Thymus (tissue), 11 donors: ENCODE measurements at regions not wholly inside any gene's neighbourhood (a gene's known extent, or its start where the extent isn't known, plus 50 kb on each side); places are given as distances from the start of the nearest gene placed in this dataset.

Experiments
- DNase-seq, 9 donors: peaks; one replicate each; pipeline ENCODE4 v3.0.0-alpha.2; 2013; ENCODE audit warnings: low spot score in 9 of 9, low read depth in 6 of 9, missing footprints in 1 of 9
- H3K27ac ChIP-seq, 2 donors: one replicate each; pipeline ENCODE4 v1.5.1; 2013; ENCODE audit warnings: control low read depth in 1 of 2, low read depth in 1 of 2, low read length in 1 of 2, mild to moderate bottlenecking in 1 of 2, moderate library complexity in 1 of 2
- H3K27me3 ChIP-seq, 2 donors: one replicate each; pipeline ENCODE4 v1.5.1; 2013; ENCODE audit warnings: low read length in 1 of 2; ENCODE audit not compliant: control insufficient read depth in 2 of 2, insufficient read depth in 1 of 2
- H3K36me3 ChIP-seq, 2 donors: one replicate each; pipeline ENCODE4 v1.5.1; 2013; ENCODE audit warnings: low read length in 1 of 2, mild to moderate bottlenecking in 1 of 2, moderate library complexity in 1 of 2; ENCODE audit not compliant: control insufficient read depth in 2 of 2, insufficient read depth in 2 of 2
- H3K4me1 ChIP-seq, 2 donors: one replicate each; pipeline ENCODE4 v1.5.1; 2013; ENCODE audit warnings: low read length in 2 of 2; ENCODE audit not compliant: control insufficient read depth in 2 of 2, insufficient read depth in 2 of 2
- H3K4me3 ChIP-seq, 2 donors: one replicate each; pipeline ENCODE4 v1.5.1; 2013; ENCODE audit warnings: low read length in 2 of 2, control low read depth in 1 of 2, mild to moderate bottlenecking in 1 of 2
- H3K9me3 ChIP-seq, 2 donors: one replicate each; pipeline ENCODE4 v1.5.1; 2013; ENCODE audit warnings: low read length in 1 of 2, mild to moderate bottlenecking in 1 of 2; ENCODE audit not compliant: control insufficient read depth in 2 of 2, insufficient read depth in 1 of 2
- WGBS: extraction: QIAGEN DNeasy Blood & Tissue Kit; methylation state at CpG from one replicate; pipeline ENCODE4 v1.1.7; 2013; 5-methylcytosine and 5-hydroxymethylcytosine counted together
- donor health status: healthy.

DNA sequence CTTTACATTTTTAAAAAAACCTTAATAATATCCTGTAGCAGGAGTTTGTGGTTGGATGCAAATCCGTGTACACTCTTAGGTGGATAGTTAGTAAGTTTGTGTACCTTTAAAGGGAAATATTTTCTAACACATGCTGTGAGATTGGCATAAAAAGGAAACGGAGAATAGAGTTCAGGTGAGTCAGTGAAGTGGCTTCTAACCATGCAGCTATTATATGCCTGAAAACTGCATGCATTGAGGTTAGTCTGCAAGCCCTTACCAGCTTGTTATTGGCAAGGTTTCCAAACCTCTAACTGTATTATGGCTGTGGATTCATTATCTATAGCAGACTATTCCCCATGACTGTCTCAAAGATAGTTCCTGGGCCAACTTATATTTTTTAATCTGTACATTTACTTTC, 420.6 kb upstream of the MMS22L start:
- no peaks in the 10 kb centered on the region for H3K36me3 ChIP-seq
- no peak overlapping the region for H3K27ac ChIP-seq
- WGBS = 66% methylated on average over 2 of the region's 2 CpGs
- no peaks in the 10 kb centered on the region for H3K9me3 ChIP-seq
- no peaks in the 10 kb centered on the region for H3K27me3 ChIP-seq
- no peaks in the 10 kb centered on the region for H3K4me1 ChIP-seq
- no peak overlapping the region for H3K4me3 ChIP-seq
- DNase-seq = no peak

DNA sequence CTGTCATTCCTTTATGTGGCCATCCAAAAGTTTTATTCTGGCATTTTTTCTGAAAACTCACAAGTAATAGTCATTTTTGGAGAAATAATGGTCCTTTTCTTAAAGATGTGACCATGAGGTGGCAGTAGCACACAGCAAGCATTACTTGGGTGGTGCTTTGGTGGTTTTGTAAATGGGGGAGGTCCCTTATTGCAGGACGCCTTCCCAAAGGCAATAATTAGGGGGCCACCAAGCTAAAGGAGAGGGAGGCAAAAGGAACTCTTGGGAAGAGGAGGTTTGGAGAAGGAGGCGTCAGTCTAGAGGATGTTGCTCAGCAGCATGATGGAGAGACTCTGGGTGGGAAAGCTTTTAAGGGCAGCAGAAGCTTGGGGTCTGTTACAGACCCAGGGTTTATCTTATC, 422.6 kb upstream of the MMS22L start:
- Histone ChIP-seq H3K9me3 (no peaks in the 10 kb centered on the region), H3K4me1 (no peaks in the 10 kb centered on the region), H3K36me3 (no peaks in the 10 kb centered on the region), H3K27ac (no peak overlapping the region), H3K4me3 (no peak overlapping the region), H3K27me3 (no peaks in the 10 kb centered on the region)
- no peak for DNase-seq
- 24% methylated on average over 2 of the region's 2 CpGs for WGBS

- WGBS = 93% methylated on average over 4 of the region's 4 CpGs
Observed at GRCh38 chr6:97712751-97713150, 429.7 kb upstream of the MMS22L start.

DNA sequence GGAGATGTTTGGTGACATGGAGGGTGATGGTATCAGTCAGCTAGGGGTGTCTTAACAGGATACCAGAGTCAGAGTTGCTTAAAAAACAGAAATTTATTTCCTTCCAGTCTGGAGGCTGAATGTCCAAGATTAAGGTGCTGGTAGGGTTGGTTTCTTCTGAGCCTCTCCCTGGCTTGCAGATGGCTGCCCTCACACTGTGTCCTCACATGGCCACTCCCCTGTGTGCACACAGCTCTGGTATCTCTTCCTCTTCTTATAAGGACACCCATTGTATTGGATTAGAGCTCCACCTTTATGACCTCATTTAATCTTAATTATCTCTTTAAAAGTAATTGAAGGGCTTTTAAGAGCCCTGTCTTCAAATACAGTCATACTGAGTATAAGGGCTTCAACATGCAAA, 431.8 kb upstream of the MMS22L start:
- no peak overlapping the region for H3K4me3 ChIP-seq

More at GRCh38 chr6:97712751-97713150, 429.7 kb upstream of the MMS22L start:
- no peak overlapping the region for H3K4me3 ChIP-seq
- H3K27ac ChIP-seq = no peak overlapping the region
- no peaks in the 10 kb centered on the region for H3K27me3 ChIP-seq
- DNase-seq = no peak
- no peaks in the 10 kb centered on the region for H3K36me3 ChIP-seq
- no peaks in the 10 kb centered on the region for H3K4me1 ChIP-seq
- H3K9me3 ChIP-seq = no peaks in the 10 kb centered on the region

DNA sequence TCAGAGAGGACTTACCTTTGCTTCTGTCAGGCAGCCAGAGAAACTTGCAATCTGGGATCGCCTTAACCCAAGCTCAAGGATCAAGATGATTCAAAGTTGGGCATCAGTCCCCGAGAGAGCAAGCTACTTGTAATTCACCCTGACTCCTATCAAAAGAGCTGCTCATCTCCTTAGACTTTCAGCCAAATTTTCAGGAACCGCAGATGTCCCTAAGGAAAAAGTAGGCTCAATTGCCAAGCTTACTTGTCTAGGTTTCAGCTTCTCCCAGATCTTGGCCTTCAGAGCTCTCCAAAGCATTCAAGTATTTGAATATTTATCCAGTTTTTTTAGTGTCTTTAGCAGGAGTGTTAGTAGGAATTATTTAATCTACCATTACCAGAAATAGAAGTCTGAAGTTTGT, 434.1 kb upstream of the MMS22L start:
- WGBS = 93% methylated on average over 3 of the region's 3 CpGs
- Histone ChIP-seq H3K27me3 (no peaks in the 10 kb centered on the region), H3K27ac (no peak overlapping the region), H3K4me3 (no peak overlapping the region), H3K9me3 (no peaks in the 10 kb centered on the region), H3K4me1 (no peaks in the 10 kb centered on the region), H3K36me3 (no peaks in the 10 kb centered on the region)
- no peak for DNase-seq

More for the DNA sequence above, 431.8 kb upstream of the MMS22L start:
- Histone ChIP-seq H3K4me1 (no peaks in the 10 kb centered on the region), H3K36me3 (no peaks in the 10 kb centered on the region), H3K9me3 (no peaks in the 10 kb centered on the region), H3K27me3 (no peaks in the 10 kb centered on the region), H3K27ac (no peak overlapping the region)
- DNase-seq = no peak

DNA sequence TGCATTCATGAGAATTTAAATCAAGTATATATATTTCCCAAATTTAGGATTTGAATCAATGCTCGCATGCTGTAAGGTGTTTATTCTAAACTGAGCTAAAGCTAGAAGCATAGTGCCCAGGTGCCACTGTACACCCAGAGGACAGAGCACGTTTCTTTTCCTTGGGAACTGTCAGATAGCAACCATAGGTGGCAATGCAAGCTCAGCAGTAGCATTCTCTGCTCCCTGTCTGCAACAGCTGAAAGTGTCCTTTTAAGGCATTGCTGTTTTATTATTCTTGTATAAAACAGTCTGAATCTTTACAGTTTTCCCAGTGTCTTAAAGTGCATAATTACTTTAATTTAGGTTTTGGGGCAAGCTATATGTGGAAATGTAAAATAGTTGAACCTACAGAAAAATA, 443.4 kb upstream of the MMS22L start:
- 67% methylated on average over 2 of the region's 2 CpGs for WGBS
- DNase-seq = no peak
- Histone ChIP-seq H3K27me3 (no peaks in the 10 kb centered on the region), H3K27ac (no peak overlapping the region), H3K4me1 (no peaks in the 10 kb centered on the region), H3K36me3 (no peaks in the 10 kb centered on the region), H3K9me3 (no peaks in the 10 kb centered on the region), H3K4me3 (no peak overlapping the region)

- no peak for DNase-seq
- 95% methylated on average over 3 of the region's 3 CpGs for WGBS
- H3K36me3 ChIP-seq = no peaks in the 10 kb centered on the region
- H3K27me3 ChIP-seq = no peaks in the 10 kb centered on the region
- H3K27ac ChIP-seq = no peak overlapping the region
- H3K4me3 ChIP-seq = no peak overlapping the region
- H3K9me3 ChIP-seq = no peaks in the 10 kb centered on the region
- no peaks in the 10 kb centered on the region for H3K4me1 ChIP-seq
Observed at GRCh38 chr6:97732045-97732444, 449.0 kb upstream of the MMS22L start.

DNA sequence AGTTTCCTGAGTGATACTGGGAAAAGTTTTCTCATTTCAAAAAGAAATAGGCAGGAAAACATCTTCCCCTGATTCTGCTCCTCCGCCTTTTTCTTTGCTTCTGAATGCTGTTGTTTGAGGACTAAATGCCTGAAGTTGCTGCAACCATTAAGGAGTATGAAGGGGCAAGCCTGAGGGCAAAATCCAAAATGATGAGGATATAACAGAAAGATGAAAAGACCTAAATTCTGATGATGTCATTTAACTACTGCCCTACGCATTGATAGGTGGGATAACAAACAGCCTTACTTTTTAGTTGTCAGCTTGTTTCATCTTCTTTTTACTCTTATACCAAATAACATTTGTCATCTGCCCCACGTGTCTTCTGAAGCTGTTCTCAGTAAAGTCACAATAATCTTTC, 474.6 kb upstream of the MMS22L start:
- Histone ChIP-seq H3K4me1 (no peaks in the 10 kb centered on the region), H3K9me3 (no peaks in the 10 kb centered on the region), H3K36me3 (no peaks in the 10 kb centered on the region), H3K27me3 (no peaks in the 10 kb centered on the region), H3K27ac (no peak overlapping the region), H3K4me3 (no peak overlapping the region)
- 92% methylated on average over 3 of the region's 3 CpGs for WGBS
- no peak for DNase-seq

DNA sequence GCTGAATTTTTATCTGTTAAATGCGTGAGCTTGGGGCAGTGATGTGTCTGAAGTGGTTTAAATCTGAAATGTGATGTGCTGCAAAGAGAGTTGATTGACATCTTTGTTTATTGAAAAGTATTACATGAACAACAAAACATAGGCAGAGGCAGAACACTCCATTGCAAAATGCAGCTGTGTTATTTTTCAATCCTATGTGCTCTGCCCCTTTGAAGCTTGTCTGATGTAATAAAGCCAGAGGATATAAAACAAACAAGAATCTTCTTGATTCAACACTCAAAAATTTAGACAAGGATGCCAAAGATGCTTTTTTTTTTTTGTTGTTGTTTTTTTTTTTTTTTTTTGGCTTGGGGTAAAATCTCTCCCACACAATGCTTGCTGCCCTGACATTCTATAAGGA, 482.4 kb upstream of the MMS22L start:
- H3K9me3 ChIP-seq = no peaks in the 10 kb centered on the region
- no peaks in the 10 kb centered on the region for H3K27me3 ChIP-seq
- WGBS = 88% methylated on average over 1 of the region's 1 CpG
- no peak overlapping the region for H3K4me3 ChIP-seq
- no peaks in the 10 kb centered on the region for H3K4me1 ChIP-seq
- no peak overlapping the region for H3K27ac ChIP-seq
- H3K36me3 ChIP-seq = no peaks in the 10 kb centered on the region
- DNase-seq = no peak

GRCh38 chr6:97771372-97771771, 488.4 kb upstream of the MMS22L start:
- no peaks in the 10 kb centered on the region for H3K36me3 ChIP-seq
- no peak overlapping the region for H3K27ac ChIP-seq
- WGBS = 59% methylated on average over 2 of the region's 2 CpGs
- no peaks in the 10 kb centered on the region for H3K9me3 ChIP-seq
- H3K4me3 ChIP-seq = no peak overlapping the region
- no peaks in the 10 kb centered on the region for H3K4me1 ChIP-seq
- H3K27me3 ChIP-seq = no peaks in the 10 kb centered on the region
- no peak for DNase-seq
